Amniotic epithelial cell (primary cell): ENCODE measurements at regions not wholly inside any gene's neighbourhood (a gene's known extent, or its start where the extent isn't known, plus 50 kb on each side); places are given as distances from the start of the nearest gene placed in this dataset.

Experiments used
- DNase-seq: peaks from one replicate; pipeline ENCODE4 v3.0.0-alpha.2; 2010; ENCODE audit warnings: low read depth

DNA sequence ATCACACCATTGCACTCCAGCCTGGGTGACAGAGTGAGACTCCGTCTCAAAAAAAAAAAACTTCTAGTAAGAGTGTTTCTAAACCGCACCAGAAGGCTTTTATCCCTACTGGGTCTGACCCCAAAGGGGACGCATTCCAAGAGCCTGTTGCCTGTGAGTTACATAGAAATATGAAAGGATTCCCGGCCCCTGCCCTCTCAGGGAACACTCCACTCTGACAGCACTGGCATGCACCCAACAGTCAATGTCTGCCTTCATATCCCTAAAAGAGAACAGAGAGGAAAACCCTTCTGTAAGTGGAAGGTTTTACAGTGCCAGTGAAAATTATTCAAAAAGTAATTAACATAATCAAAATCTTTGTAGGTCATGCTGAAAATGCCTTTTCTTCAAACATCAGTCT lies 117.1 kb upstream of the PTPRT start:
- no peak for DNase-seq

DNA sequence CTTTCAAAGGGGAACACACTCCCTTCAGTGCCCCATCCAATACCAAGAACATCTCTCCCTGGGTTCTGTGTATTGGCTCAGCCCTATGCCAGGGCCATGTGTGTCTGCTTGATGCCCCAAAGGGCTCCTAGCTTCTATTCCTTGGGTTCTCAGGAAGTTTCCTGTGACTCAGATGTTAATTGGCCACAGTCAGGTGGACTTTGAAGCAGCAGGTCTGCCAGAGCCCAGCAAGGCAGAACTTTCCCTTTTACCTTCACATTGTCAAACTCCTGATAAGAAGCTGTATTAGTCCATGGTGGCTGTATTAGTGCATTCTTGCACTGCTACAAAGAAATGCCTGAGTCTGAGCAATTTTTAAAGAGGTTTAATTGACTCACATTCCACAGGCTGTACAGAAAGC lies 116.0 kb upstream of the PTPRT start:
- no peak for DNase-seq

DNA sequence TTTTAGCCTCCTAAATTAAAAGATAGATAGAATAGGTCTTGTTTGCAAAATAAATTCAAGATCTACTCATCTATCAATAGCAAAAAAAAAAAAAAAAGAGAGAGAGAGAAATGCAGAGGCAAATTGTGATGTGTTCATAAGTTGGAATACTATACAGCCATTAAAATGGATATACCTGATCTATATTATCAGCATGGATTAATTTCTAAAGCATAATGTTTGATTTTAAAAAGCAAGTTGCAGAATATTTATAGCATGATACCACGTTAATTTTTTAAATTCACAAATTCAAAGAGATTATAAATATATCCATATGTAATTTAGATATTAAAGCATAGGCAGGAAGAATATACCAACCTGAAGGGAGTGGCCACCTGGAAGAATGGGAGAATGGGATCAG lies 114.9 kb upstream of the PTPRT start:
- DNase-seq, result no peak

DNA sequence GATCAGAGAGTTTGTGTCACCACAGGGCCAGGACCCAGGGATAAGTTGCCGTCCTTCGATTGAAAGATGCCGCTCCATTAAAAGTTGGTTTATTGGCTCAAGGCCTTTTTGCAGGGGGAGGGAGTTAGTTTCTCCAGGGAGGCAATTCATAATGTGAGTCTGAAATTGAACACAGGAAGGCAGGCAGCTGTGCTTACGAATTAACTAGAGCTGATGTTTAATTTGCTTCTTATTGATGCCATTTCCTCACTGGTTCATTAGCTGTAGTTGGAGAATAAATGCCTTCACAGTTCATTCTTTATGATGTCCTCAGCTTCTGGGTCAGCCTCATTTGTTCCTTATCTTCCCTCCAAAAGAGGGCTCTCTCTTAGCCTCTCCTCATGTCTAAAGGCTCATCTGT lies 113.2 kb upstream of the PTPRT start:
- DNase-seq, result no peak

DNA sequence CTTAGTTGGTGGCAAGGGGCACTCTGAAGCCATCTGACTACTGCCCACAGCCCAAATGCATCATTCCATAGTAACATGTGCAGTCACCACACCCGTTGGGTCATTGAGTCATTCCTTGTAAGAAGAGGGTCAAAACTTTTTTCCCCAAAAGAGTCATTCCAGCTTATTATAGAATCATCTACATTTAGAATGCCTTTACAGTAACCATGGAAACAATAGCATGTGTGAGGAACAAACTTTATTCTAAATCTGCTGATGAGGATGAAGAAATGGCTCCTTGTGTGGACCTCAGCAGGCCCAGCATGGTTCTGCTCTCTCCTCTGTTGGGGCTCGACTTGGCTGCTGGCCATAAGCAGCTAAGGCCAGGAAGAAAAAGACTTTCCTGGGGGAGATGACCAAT lies 111.2 kb upstream of the PTPRT start:
- no peak for DNase-seq

DNA sequence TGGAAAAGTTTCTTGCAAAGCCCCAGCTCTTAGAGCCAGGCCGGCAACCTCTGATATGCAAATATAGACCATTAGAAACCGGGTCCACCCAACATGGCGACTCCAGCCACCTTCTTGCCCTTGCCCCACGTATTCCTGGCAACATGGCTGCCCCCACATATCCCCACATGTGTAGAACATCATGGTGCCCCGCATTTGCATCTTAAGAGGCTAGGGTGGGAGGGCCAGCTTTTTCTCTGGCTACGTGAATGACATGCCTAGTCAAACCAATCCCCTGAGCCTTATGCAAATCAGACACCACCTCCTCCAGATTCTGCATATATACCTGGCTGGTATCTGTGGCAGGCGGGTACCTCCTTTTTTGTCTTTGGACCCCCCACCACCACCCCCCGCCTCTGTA lies 106.1 kb upstream of the PTPRT start:
- no peak for DNase-seq

DNA sequence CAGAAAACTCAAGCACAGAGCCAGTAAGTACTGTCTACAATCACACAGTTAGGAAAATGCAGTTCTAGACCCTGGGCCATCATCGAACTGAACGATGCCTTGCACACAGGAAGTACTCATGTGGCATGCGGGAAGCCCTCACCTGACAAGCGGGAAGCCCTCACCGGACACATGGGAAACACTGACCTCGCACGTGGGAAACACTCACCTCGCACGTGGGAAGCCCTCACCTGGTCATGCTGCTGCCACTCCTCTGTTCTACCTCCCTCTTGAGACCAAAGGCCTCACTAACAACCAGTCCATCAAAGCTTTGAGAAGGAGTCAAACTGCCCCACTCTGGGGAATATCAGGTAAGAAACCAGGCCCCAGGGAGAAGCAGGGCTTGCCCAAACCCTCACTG lies 105.6 kb upstream of the PTPRT start:
- no peak for DNase-seq

DNA sequence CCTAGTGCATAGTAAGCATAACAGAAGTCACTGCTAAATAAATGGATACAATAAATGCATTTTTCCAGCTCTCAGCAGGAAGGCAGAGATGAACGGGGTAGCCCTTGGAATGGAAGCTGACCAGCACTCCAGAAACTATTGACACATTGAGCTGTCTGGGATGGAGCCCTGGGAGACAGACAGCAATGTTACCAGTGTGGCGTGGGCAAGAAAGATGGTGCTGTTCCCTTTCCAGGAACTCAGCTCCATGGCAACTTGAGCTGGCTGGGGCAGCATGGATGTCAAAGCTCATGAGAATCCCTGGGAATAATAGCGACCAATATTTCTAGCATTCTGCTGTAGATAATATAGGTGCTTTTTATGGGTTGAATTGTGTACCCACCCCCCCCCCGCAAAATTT lies 104.3 kb upstream of the PTPRT start:
- no peak for DNase-seq

DNA sequence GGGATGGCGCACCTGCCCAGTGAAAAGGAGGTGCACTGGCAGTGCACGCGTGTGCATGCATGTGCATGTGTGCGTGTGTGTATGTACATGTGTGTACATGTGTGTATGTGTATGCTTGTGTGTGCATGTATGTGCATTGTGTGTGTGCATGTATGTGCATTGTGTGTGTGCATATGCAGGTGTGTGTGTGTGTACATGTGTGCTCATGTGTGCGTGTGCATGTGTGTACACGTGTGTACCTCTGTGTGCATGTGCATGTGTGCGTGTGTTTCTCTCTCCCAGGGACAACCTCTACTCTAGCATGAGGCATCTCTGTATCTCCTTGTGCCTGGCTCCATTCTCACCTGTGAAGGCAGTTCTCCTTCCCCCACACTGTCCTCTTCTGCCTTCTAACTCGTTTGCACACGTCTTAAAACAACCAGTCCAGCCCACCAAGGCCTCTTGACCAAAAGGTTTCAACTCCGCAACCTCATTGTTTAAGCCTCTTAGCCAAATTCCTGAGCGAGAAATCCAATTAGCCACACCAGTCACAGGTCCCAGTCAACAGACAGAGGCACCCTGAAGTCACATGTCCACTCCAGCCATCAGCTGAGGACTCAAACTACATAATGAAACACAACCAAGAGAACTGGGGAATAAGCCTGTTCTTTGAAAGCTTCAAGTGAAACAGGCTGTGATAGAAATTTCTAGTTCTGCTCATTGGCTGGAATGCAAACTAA lies 103.5 kb upstream of the PTPRT start:
- no peak for DNase-seq

DNA sequence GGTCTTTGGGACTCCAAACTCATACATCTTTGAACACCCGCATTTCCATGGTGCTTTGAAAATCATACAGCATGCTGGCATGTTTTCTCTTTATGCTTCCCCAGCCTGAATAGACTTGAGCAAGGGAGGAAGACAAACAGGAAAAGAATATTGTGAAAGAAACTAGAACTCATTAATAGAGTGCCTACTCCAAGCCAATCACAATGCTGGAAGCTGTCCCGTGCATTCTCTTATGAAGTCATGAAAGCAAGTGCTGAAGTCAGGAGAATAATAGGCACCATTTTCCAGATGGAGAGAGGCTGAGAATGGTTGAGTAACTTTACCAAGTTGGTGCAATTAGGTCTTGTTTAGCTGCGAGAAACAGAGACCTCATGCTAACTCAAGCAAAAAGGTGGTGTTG lies 102.5 kb upstream of the PTPRT start:
- DNase-seq, result no peak

DNA sequence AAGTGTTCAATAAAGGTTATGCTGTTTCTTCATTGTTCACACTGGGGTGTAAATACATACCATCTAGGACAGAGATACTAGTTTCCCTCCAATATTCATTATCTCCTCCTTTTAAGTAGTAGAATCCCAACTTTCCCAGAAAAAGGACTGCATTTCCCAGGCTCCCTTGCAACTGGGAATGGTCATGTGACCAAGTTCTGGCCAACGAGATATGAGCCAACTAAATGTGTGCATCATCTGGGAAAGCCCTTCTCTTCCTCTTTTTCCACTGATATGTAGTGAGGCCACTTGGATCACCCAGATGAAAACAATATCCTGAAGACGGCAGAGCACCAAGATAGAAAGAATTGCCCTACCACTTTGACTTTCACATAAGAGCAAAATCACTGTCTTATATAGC lies 97.9 kb upstream of the PTPRT start:
- DNase-seq, result no peak

DNA sequence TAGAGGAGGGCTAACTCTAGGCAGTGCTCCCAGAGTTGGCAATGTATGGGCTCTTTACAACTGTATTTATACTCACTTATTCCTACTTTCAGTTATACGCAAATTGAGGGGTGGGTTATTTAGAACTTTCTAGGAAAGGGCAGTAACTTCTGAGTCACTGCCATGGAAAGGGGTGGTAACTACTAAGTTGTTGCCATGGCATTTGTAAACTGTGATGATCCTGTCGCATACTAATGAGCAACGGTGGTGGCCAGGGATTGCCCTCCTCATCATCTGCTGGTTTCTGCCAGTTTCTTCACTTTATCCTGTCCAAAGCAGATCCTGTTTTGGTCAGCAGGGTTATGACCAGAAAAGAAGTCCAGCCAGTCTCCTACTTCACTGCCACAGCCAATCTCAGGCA lies 95.5 kb upstream of the PTPRT start:
- no peak for DNase-seq

DNA sequence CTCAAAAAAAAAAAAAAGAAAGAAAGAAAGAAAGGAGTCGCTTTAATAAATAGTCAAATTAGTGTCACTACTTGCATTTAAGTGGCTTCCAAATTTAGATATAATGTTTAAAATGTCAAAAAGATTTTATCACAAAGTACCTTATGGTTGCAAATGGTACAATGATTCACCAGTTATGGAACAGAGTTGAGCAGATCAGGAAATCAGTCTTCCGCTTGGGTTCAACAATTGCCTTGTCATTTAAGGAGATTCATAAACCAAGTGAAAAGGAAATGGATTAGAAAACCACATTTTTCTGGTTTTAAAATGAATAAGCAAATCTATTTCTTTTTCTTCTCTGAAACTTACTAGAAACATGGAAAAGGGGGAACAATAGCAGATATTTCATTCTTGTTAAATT lies 94.8 kb upstream of the PTPRT start:
- no peak for DNase-seq

DNA sequence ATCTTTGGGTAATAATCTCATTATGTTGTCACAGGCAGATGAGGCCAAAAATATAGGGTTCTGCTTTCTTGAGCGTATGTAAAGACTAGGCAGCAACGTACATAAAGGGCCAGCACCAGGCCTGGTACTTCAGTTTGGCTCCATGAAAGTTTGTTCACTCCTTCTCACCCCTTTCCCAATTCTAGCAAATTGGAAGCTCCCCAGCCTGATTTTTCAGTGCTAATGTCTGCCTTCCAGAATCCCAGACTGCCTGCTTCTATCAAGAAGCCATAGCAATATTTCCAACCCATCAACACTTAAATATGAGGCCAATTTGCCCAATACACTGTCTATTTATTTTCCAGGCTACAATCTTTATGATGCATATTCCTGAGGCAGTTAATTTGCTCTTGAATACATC lies 93.4 kb upstream of the PTPRT start:
- no peak for DNase-seq

DNA sequence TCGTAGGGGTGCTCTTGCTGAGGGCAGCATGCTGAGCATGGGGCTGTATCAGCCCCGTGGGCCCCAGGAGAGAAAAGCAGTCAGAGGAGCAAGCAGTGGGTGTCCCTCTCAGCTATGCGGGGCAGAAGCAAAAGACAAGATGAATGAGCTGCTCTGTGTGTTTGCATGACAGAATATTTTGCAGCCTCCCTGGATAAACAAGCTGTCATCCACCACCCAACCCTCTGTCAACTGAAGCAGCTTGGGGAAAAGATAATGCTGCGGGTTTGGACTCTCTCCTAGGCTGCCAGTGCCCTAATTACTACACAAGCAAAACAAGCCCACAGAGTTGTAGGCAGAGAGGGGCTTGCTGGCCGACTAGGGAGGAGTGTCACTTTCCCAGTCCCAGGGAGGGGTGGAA lies 82.3 kb upstream of the PTPRT start:
- DNase-seq, result no peak

DNA sequence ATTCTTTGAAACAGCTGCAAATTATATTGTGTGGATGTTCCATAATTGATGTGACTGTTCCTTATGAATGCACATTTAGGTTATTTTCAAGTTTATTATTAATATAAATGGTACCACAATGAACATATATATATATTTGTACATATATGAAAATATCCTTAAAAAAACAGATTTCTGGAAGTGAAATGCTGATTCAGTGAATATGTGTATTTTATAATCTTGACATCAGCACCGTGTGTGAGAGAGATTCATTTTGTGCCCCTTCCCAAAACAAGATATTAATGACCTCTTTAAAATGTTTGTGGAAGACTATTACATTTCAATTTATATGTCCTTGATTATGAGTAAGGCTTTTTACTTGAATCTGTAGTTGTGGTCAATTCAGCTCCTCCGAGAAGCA lies 75.7 kb upstream of the PTPRT start:
- DNase-seq, result no peak

DNA sequence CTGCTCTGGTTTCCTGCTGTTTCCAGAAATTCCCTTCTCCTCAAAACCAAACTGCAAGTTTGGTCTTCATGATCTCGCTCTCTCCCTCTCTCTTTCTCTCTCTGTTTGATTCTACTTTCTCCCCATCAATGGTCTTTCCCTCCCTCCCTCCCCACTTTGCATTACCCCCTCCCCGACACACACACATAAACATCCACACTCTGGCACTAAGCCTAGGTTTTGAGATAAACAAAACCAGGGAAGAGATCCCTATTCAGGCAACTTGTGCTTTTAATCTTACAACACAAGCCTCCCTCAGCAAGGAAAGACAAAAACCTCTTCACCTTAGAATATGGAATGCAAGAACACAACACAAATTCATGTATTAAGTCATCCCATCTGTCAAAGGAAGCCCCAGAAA lies 73.5 kb upstream of the PTPRT start:
- no peak for DNase-seq

DNA sequence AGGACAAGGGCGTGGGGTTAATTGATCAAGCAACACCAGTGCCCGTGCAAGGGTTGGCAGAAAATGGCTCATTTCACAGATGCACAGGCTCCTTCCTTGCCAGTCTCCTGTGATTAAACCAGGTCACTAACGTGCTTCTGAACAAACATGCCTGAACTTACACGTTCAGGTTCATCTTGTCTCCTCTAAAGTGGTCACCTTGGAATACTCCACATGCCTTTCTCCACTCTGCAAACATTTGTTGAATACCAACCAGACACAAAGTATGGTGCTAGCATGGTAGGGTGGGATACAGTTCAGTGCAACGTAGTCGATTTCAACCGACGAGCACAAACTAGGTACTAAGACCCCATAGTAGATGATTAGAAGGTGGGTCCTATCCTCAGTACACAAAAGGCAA lies 72.6 kb upstream of the PTPRT start:
- no peak for DNase-seq

DNA sequence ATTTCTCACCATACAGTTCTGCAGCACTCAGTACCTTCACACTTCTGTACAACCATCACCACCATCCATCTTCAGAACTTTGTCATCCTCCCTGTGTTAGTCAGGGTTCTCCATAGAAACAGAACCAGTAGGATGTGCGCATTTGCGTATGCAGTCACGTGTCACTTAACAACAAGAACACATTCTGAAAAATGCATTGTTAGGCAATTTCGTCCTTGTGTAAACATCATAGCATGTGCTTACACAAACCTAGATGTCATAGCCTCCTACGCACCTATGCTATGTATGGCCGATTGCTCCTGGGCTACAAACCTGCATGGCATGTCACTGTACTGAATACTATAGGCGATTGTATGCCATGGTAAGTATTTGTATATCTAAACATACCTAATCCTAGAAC lies 66.2 kb upstream of the PTPRT start:
- DNase-seq, result no peak

DNA sequence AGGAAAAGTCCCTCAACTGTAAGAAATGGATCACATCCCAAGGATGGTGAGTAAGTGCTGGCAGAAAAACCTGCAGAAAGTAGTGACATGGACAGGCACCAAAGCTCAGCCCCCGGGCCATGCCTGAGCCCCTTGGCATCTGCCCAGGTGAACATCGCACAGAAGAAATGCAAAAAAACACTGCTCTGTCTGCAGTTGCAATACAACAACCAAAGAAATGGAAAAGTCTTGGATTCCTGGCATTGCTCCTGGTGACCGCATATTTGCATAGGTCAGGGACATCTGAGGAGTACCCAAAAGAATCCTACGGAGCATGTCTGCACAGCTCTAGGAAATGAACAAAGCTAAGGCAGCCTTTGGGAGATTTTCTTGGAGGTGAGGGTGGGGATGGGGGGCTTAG lies 63.1 kb upstream of the PTPRT start:
- no peak for DNase-seq

DNA sequence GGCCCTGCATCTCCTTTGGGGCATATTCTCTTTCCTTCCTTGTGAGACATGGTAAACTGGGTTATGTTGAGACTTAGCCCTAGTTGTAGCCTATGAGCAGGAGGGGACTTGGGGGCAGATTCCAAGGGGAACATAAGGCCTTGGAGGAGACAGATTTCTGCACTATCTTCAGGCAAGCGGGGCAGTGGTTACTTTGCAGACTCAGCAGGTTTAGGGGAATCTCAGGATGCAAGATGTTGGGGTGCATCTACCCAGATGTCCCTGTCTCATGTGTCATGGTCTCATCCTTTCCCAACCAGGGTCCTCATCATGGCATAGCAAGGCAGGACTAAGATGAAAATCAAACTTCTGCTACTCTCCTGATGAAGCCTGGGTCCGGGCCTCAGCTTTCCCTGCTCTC lies 58.6 kb upstream of the PTPRT start:
- DNase-seq, result no peak

DNA sequence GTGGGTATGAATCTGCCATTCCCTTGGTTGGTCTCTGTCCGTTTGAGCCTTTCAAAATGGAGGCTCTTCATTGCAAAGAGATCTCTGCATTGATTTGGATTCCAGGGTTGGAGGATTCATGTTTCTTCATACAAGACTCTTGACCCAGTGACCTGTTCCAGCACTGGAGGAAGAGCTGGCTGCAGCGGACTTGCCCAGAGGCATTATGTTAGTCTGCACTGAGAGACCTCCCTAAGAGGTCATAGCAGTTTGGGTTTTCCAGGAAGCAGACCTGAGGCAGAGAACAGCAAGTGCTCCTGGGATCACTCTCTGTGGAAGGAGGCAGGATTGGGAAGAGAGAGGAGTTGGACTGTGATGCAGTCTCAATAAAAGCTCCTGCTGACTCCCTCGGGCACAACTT lies 57.7 kb upstream of the PTPRT start:
- no peak for DNase-seq

DNA sequence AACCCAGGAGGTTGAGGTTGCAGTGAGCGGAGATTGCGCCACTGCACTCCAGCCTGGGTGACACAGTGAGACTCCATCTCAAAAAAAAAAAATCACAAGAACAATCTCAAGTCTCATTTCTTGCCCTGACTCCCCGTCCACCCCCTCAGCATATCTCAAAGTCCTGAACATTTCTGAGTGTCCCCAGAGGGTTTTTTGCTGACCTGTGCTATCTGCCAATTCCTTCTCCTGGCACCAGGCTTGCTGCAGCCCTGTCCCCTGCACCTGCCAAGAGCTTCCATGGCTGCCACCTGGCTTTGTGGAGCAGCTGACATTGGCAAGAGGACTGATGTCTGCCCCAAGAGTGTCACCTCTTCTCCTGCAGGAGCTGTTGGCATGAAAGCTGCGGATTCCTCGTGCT lies 54.9 kb upstream of the PTPRT start:
- no peak for DNase-seq

DNA sequence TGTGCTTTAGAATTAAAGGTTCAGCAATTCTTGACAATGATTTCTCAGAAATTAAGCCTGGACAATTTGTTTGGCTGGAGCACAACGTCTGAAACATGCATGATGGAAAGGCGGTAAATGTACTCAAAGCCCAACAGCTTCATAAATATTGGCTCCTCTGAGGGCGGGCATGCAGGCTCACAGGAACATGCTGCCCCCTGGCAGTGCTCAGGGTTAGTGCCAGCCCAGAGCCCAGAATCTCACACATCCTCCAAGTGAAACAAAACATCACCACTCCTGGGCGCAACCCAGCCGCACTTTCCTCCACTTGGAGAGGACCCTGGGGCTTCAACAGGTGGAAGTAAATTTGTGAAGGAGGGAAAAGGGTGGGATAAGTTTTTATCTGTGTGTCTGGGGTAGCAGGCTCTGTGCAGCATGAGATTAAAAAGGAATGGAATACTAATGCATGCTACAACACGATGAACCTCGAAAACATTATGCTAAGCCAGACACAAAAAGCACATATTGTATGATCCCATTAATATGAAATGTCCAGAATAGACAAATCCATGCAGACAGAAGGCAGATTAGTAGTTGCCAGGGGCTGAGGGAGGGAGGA lies 54.1 kb upstream of the PTPRT start:
- DNase-seq, result no peak
